CD4-positive, alpha-beta T cell treated with Interleukin-17A for 1 hour (primary cell): ENCODE measurements at regions not wholly inside any gene's neighbourhood (a gene's known extent, or its start where the extent isn't known, plus 50 kb on each side); places are given as distances from the start of the nearest gene placed in this dataset.
"Not testable (repeated sequence)": the region's sequence is repeated elsewhere in the genome, so short reads cannot be mapped to it uniquely, and the experiment has no call there.

ENCODE experiments used
- DNase-seq: peaks from one replicate; pipeline ENCODE4 v3.0.0-alpha.2; 2020

- no peak for DNase-seq
Measured at GRCh38 chr18:76720683-76721082, 101.7 kb upstream of the ZNF236 start.

- no peak for DNase-seq
Measured at GRCh38 chr18:76715012-76715610, 107.2 kb upstream of the ZNF236 start.

GRCh38 chr18:76713432-76713831 is 108.9 kb upstream of the ZNF236 start:
- DNase-seq = no peak

- DNase-seq = no peak
Measured at GRCh38 chr18:76712511-76713140, 109.7 kb upstream of the ZNF236 start.

GRCh38 chr18:76710646-76711520 is 111.5 kb upstream of the ZNF236 start:
- DNase-seq = no peak

- peak; percentile 64 for DNase-seq
Measured at GRCh38 chr18:76709659-76710645, 112.4 kb upstream of the ZNF236 start.

- DNase-seq = no peak
Measured at GRCh38 chr18:76708722-76709353, 113.5 kb upstream of the ZNF236 start.

- DNase-seq = no peak
Measured at GRCh38 chr18:76708071-76708721, 114.2 kb upstream of the ZNF236 start.

- no peak for DNase-seq
Measured at GRCh38 chr18:76707534-76707933, 114.8 kb upstream of the ZNF236 start.

GRCh38 chr18:76704589-76704988 is 117.8 kb upstream of the ZNF236 start:
- not testable (repeated sequence) for DNase-seq

GRCh38 chr18:76699923-76700322 is 122.4 kb upstream of the ZNF236 start:
- no peak for DNase-seq

- DNase-seq = no peak
Measured at GRCh38 chr18:76697441-76697901, 124.9 kb upstream of the ZNF236 start.

- no peak for DNase-seq
Measured at GRCh38 chr18:76691800-76692199, 130.6 kb upstream of the ZNF236 start.

GRCh38 chr18:76689646-76690264 is 132.6 kb upstream of the ZNF236 start:
- no peak for DNase-seq

GRCh38 chr18:76688724-76689472 is 133.5 kb upstream of the ZNF236 start:
- DNase-seq = no peak

- DNase-seq = no peak
Measured at GRCh38 chr18:76687304-76687962, 134.9 kb upstream of the ZNF236 start.

- DNase-seq = peak; percentile 17
Measured at GRCh38 chr18:76686737-76687231, 135.6 kb upstream of the ZNF236 start.

GRCh38 chr18:76685860-76686259 is 136.5 kb upstream of the ZNF236 start:
- no peak for DNase-seq

- DNase-seq = no peak
Measured at GRCh38 chr18:76685402-76685801, 137.0 kb upstream of the ZNF236 start.
